Stimulated activated CD4-positive, alpha-beta T cell treated with anti-CD3 and anti-CD28 coated beads, Interleukin-4, amount 100 ng/mL, for 48 hours (primary cell): ENCODE measurements at regions not wholly inside any gene's neighbourhood (a gene's known extent, or its start where the extent isn't known, plus 50 kb on each side); places are given as distances from the start of the nearest gene placed in this dataset.

ENCODE experiments used
- DNase-seq, 2 donors: peaks; one replicate each; pipeline ENCODE4 v3.0.0-alpha.2; 2020; ENCODE audit warnings: low read depth in 2 of 2

- DNase-seq, result no peak
These were observed 103.9 kb upstream of the TMEFF2 start for GRCh38 chr2:192298664-192299063.

DNA sequence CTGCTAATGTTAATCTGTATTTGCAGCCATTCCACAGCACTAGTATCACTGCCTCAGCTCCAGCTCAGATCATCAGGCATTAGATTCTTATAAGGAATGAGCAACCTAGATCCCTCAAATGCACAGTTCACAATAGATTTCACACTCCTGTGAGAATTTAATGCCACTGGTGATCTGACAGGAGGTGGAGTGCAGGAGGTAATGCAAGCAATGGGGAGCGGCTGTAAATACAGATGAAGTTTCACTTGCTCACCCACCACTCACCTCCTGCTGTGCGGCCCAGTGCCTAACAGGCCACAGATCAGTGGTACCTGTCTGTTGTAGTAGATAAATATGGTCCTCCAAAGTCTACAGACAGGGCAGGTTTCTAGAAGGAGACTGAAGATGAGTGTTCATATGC, 97.7 kb upstream of the TMEFF2 start:
- DNase-seq, result no peak

- no peak for DNase-seq
These were observed 93.6 kb upstream of the TMEFF2 start for GRCh38 chr2:192288295-192288694.

- no peak for DNase-seq
These were observed 91.5 kb upstream of the TMEFF2 start for GRCh38 chr2:192286093-192286701.

- DNase-seq, result no peak
These were observed 88.7 kb upstream of the TMEFF2 start for GRCh38 chr2:192283450-192283849.

DNA sequence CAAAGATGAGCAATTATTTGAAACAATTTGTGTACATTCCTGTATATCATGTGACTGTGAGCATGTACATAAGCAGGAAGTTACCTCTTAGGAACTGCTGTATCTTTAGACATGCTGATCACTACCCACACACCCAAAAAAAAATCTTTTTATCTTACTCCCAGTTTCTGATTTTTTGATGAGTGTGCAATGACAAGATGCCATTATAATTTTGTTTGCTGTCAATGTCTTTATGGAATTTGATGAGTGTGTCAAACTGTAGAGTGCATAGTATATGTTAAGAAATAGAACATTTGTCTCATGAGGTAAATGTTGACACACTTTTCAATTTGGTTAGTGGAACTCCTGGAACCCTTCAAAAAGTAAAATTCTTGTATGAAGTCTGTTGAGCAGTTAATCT, 84.0 kb upstream of the TMEFF2 start:
- no peak for DNase-seq

GRCh38 chr2:192277494-192278109, 82.9 kb upstream of the TMEFF2 start:
- DNase-seq, result no peak

GRCh38 chr2:192275632-192276031, 80.9 kb upstream of the TMEFF2 start:
- DNase-seq, result no peak

DNA sequence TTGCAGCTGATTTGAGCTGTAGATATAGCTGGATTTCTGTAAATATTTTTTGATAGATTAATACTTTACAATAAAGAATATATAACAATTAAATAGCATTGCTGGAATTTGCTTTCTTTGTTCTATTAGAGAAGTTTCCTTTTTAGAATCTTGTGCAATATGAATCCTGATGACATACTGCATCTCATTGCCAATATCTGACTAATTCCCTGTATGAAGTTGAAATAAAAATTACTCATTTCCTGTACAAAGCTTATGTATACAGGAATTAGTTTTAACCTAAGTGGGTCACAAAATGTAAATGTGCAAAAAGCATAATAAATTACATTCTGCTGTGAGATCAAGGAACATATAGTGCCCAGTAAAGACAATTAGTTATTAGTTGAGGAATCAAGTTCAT, 72.8 kb upstream of the TMEFF2 start:
- DNase-seq, result no peak

DNA sequence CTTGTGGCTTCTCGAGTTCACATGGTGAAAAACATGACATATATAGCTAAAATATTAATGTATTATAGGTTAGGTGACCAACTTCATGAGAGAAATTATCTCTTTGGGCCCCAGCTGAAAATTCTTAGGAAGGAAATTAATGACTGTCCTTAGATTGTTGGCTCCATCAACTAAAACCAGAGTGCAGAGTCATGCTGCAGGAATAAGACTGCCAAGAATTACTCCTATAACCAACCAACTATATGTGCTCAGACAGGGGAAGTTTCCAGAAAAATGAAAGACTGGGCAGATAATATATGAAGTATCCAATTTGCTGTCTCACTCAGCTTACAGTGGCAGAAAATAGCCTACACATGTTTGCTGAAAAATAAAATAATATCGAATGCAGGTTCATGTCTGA, 71.0 kb upstream of the TMEFF2 start:
- DNase-seq, result no peak

GRCh38 chr2:192254444-192254843, 59.7 kb upstream of the TMEFF2 start:
- DNase-seq, result no peak

DNA sequence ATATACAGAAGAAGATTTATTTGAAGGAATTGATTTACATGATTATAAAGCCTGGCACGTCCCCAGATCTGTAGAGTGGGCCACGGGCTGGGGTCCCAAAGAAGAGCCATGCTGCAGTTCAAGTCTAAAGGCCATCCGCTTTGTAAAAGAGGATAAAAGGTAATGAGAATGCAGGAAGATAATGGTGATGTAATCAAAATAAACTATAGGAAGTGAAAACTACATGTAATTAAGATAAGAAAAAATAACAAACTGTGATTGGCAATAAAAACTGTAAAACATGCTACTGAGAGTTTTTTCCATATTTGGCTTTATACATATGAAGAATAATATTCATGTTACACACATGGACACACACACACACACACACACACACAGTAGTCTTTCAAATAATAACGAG, 59.0 kb upstream of the TMEFF2 start:
- DNase-seq, result no peak

DNA sequence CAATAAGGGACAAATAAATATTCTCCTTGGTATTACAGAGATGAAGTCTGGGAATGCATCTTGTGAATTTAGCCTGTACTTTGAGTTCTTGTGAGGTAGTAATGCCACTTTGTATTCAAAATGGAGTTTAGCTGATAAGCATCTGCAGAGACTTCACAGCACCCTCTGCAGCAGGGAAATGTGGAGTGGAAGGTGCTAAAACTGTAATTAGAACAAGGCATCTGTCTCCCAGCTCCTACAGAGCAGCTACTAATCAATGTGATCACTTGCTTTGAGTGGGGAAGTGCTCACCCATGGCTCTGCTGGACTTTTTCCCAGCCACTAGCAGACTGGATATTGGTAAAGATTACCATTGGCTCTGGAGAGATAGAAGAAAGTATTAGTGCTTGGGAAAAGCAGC, 56.2 kb upstream of the TMEFF2 start:
- DNase-seq, result no peak

DNA sequence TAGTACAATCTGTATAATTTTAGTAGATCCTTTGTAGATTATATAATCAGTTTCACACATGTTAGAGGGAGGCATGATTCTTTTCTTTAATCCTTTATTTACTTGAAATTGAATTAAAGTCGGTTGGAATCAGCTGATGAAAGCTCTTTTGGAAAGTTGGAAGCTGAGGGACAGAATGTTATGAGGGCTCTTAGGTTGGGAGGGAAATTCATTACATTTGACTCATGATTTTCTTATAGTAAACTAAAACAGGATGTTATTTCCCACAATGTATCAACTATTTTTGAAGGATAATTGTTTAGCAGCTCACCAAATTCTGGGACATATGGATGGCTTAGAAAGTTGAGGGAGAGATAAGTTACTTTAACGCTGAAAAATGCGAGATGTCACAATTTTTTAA, 52.7 kb upstream of the TMEFF2 start:
- DNase-seq, result no peak

GRCh38 chr2:192246297-192246696, 51.6 kb upstream of the TMEFF2 start:
- no peak for DNase-seq

- DNase-seq, result no peak
These were observed 50.6 kb upstream of the TMEFF2 start for GRCh38 chr2:192245329-192245728.
